ENCODE measurements at regions not wholly inside any gene's neighbourhood (a gene's known extent, or its start where the extent isn't known, plus 50 kb on each side); places are given as distances from the start of the nearest gene placed in this dataset.

DNA sequence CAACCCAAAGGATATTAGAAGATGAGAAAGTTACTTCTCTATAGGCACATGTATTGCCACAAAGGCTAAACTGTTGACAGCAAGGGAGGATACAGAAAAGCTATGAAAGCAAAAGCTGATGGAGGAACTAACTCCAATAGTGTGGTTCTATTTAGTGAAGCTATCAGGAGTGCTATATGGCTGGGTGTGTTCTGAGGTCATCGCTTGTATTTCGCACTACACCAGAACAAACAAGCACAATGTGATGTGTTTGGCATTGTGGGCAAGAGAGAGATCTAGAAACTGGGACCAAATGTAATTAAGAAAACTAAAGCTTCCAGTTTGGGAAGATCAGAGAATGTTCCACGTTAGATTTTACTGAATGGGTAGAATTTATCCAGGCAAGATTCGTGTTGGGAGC, 220.4 kb upstream of the UMPS start (continued):
- TF ChIP-seq EP300 (IDR thresholded peaks at IDR 0.05; ENCODE audit: borderline replicate concordance in 1 of 2, low read depth in 2 of 2, low read length in 2 of 2) (no peak), ZNF274 (IDR thresholded peaks at IDR 0.05; ENCODE audit: borderline replicate concordance, extremely low read depth, low read length) (no peak), ASH2L (IDR thresholded peaks at IDR 0.05; ENCODE audit: low read length) (no peak), SIN3A (conservative IDR thresholded peaks at IDR 0.05 in 1 of 2, IDR thresholded peaks at IDR 0.05 in 1 of 2; ENCODE audit: low read depth in 1 of 2, low read length in 2 of 2) (no peak), BRCA1 (IDR thresholded peaks at IDR 0.05; ENCODE audit: low read depth, low read length) (no peak), SIRT6 (IDR thresholded peaks at IDR 0.05; ENCODE audit: low read length) (no peak)
